Ishikawa (cell line): ENCODE measurements at regions not wholly inside any gene's neighbourhood (a gene's known extent, or its start where the extent isn't known, plus 50 kb on each side); places are given as distances from the start of the nearest gene placed in this dataset.

Source experiments
- EGR1 ChIP-seq: IDR thresholded peaks from 2 replicates; pipeline ENCODE4 v1.6.1; 2012
- EP300 ChIP-seq: IDR thresholded peaks from 2 replicates; pipeline ENCODE4 v1.6.1; 2012; ENCODE audit warnings: borderline replicate concordance
- FOXM1 ChIP-seq: IDR thresholded peaks from 2 replicates; pipeline ENCODE4 v1.6.1; 2012; ENCODE audit warnings: low read depth, borderline replicate concordance
- NFIC ChIP-seq: IDR thresholded peaks from 2 replicates; pipeline ENCODE4 v1.6.1; 2012
- RAD21 ChIP-seq: IDR thresholded peaks from 2 replicates; pipeline ENCODE4 v1.6.1; 2012; ENCODE audit warnings: low read depth
- TAF1 ChIP-seq: IDR thresholded peaks from 2 replicates; pipeline ENCODE4 v1.6.1; 2012; ENCODE audit warnings: low read depth, mild to moderate bottlenecking
- TCF12 ChIP-seq: IDR thresholded peaks from 2 replicates; pipeline ENCODE4 v1.6.1; 2012; ENCODE audit warnings: low read depth
- ZBTB7A ChIP-seq: IDR thresholded peaks from 2 replicates; pipeline ENCODE4 v1.6.1; 2012; ENCODE audit warnings: low read depth
- TF ChIP-seq, protein P1 (sequence below): IDR thresholded peaks from 2 replicates; pipeline ENCODE4 v1.6.1; 2012; ENCODE audit warnings: low read depth, mild to moderate bottlenecking
- TF ChIP-seq, protein P2 (sequence below): IDR thresholded peaks from 2 replicates; pipeline ENCODE4 v1.6.1; 2012
- TF ChIP-seq, protein P3 (sequence below): IDR thresholded peaks from 2 replicates; pipeline ENCODE4 v1.6.1; 2012

DNA sequence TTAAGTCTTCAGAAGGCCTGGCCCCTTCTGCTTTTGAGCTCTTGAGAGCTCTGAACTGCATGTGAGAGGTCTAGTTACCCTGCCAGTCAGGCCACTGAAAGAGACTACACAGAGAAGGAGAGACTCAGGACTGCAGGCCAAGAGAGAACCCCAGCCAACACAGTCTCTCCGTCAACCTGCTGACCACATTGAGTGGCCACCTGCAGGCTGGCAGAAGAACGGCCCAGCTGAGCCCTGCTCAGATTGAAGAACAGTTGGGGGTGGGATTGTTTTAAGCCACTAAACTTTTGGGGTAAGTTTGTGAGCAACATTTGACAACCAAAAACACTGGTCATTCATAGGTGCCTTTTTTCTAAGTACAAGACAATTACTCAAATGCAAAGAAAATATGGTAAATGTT is 273.5 kb upstream of the CCDC54 start:
- TF ChIP-seq, protein P1, sequence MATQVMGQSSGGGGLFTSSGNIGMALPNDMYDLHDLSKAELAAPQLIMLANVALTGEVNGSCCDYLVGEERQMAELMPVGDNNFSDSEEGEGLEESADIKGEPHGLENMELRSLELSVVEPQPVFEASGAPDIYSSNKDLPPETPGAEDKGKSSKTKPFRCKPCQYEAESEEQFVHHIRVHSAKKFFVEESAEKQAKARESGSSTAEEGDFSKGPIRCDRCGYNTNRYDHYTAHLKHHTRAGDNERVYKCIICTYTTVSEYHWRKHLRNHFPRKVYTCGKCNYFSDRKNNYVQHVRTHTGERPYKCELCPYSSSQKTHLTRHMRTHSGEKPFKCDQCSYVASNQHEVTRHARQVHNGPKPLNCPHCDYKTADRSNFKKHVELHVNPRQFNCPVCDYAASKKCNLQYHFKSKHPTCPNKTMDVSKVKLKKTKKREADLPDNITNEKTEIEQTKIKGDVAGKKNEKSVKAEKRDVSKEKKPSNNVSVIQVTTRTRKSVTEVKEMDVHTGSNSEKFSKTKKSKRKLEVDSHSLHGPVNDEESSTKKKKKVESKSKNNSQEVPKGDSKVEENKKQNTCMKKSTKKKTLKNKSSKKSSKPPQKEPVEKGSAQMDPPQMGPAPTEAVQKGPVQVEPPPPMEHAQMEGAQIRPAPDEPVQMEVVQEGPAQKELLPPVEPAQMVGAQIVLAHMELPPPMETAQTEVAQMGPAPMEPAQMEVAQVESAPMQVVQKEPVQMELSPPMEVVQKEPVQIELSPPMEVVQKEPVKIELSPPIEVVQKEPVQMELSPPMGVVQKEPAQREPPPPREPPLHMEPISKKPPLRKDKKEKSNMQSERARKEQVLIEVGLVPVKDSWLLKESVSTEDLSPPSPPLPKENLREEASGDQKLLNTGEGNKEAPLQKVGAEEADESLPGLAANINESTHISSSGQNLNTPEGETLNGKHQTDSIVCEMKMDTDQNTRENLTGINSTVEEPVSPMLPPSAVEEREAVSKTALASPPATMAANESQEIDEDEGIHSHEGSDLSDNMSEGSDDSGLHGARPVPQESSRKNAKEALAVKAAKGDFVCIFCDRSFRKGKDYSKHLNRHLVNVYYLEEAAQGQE = no peak
- TF ChIP-seq EP300 (no peak), FOXM1 (no peak), NFIC (no peak), EGR1 (no peak), RAD21 (no peak), TAF1 (no peak), ZBTB7A (no peak), TCF12 (no peak)
- TF ChIP-seq, protein P2, sequence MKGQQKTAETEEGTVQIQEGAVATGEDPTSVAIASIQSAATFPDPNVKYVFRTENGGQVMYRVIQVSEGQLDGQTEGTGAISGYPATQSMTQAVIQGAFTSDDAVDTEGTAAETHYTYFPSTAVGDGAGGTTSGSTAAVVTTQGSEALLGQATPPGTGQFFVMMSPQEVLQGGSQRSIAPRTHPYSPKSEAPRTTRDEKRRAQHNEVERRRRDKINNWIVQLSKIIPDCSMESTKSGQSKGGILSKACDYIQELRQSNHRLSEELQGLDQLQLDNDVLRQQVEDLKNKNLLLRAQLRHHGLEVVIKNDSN = no peak
- TF ChIP-seq, protein P3, sequence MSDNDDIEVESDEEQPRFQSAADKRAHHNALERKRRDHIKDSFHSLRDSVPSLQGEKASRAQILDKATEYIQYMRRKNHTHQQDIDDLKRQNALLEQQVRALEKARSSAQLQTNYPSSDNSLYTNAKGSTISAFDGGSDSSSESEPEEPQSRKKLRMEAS = no peak
